ENCODE measurements at regions not wholly inside any gene's neighbourhood (a gene's known extent, or its start where the extent isn't known, plus 50 kb on each side); places are given as distances from the start of the nearest gene placed in this dataset.

- no peaks in the 10 kb centered on the region for H3K27me3 ChIP-seq (ENCODE audit: control insufficient read depth in 2 of 2, insufficient read depth in 1 of 2, low read length in 1 of 2)
- no peaks in the 10 kb centered on the region for H3K9me3 ChIP-seq (ENCODE audit: control insufficient read depth in 2 of 2, insufficient read depth in 1 of 2, low read length in 1 of 2)
- H3K4me3 ChIP-seq (ENCODE audit: low read length in 2 of 2), result no peak overlapping the region
- H3K27ac ChIP-seq (ENCODE audit: low read depth in 1 of 2, low read length in 1 of 2), result no peak overlapping the region
- H3K4me1 ChIP-seq (ENCODE audit: control insufficient read depth in 2 of 2, insufficient read depth in 2 of 2, low read length in 2 of 2), result no peaks in the 10 kb centered on the region
- no peaks in the 10 kb centered on the region for H3K36me3 ChIP-seq (ENCODE audit: control insufficient read depth in 2 of 2, insufficient read depth in 2 of 2, low read length in 1 of 2)
- WGBS, result 87% methylated on average over 1 of the region's 1 CpG
- DNase-seq (ENCODE audit: low read depth in 6 of 9, low spot score in 9 of 9), result no peak
Measured at GRCh38 chr5:121762426-121762825, 89.3 kb upstream of the FTMT start.

- WGBS, result 92% methylated on average over 2 of the region's 2 CpGs
- Histone ChIP-seq H3K27me3 (ENCODE audit: control insufficient read depth in 2 of 2, insufficient read depth in 1 of 2, low read length in 1 of 2) (no peaks in the 10 kb centered on the region), H3K4me3 (ENCODE audit: low read length in 2 of 2) (no peak overlapping the region), H3K9me3 (ENCODE audit: control insufficient read depth in 2 of 2, insufficient read depth in 1 of 2, low read length in 1 of 2) (no peaks in the 10 kb centered on the region), H3K36me3 (ENCODE audit: control insufficient read depth in 2 of 2, insufficient read depth in 2 of 2, low read length in 1 of 2) (no peaks in the 10 kb centered on the region), H3K27ac (ENCODE audit: low read depth in 1 of 2, low read length in 1 of 2) (no peak overlapping the region), H3K4me1 (ENCODE audit: control insufficient read depth in 2 of 2, insufficient read depth in 2 of 2, low read length in 2 of 2) (no peaks in the 10 kb centered on the region)
- no peak for DNase-seq (ENCODE audit: low read depth in 6 of 9, low spot score in 9 of 9)
Measured at GRCh38 chr5:121763665-121764064, 88.0 kb upstream of the FTMT start.

- H3K36me3 ChIP-seq (ENCODE audit: control insufficient read depth in 2 of 2, insufficient read depth in 2 of 2, low read length in 1 of 2), result no peaks in the 10 kb centered on the region
- DNase-seq (ENCODE audit: low read depth in 6 of 9, low spot score in 9 of 9), result no peak
- H3K27me3 ChIP-seq (ENCODE audit: control insufficient read depth in 2 of 2, insufficient read depth in 1 of 2, low read length in 1 of 2), result no peaks in the 10 kb centered on the region
- WGBS, result 94% methylated on average over 1 of the region's 1 CpG
- H3K4me3 ChIP-seq (ENCODE audit: low read length in 2 of 2), result no peak overlapping the region
- H3K4me1 ChIP-seq (ENCODE audit: control insufficient read depth in 2 of 2, insufficient read depth in 2 of 2, low read length in 2 of 2), result no peaks in the 10 kb centered on the region
- no peaks in the 10 kb centered on the region for H3K9me3 ChIP-seq (ENCODE audit: control insufficient read depth in 2 of 2, insufficient read depth in 1 of 2, low read length in 1 of 2)
- H3K27ac ChIP-seq (ENCODE audit: low read depth in 1 of 2, low read length in 1 of 2), result no peak overlapping the region
Measured at GRCh38 chr5:121780406-121780805, 71.3 kb upstream of the FTMT start.

GRCh38 chr5:121783700-121784099 is 68.0 kb upstream of the FTMT start:
- no peak overlapping the region for H3K27ac ChIP-seq (ENCODE audit: low read depth in 1 of 2, low read length in 1 of 2)
- DNase-seq (ENCODE audit: low read depth in 6 of 9, low spot score in 9 of 9), result no peak
- H3K4me3 ChIP-seq (ENCODE audit: low read length in 2 of 2), result no peak overlapping the region
- no peaks in the 10 kb centered on the region for H3K4me1 ChIP-seq (ENCODE audit: control insufficient read depth in 2 of 2, insufficient read depth in 2 of 2, low read length in 2 of 2)
- H3K27me3 ChIP-seq (ENCODE audit: control insufficient read depth in 2 of 2, insufficient read depth in 1 of 2, low read length in 1 of 2), result no peaks in the 10 kb centered on the region
- no peaks in the 10 kb centered on the region for H3K9me3 ChIP-seq (ENCODE audit: control insufficient read depth in 2 of 2, insufficient read depth in 1 of 2, low read length in 1 of 2)
- H3K36me3 ChIP-seq (ENCODE audit: control insufficient read depth in 2 of 2, insufficient read depth in 2 of 2, low read length in 1 of 2), result no peaks in the 10 kb centered on the region
- WGBS, result 94% methylated on average over 3 of the region's 3 CpGs

GRCh38 chr5:121793791-121794190 is 57.9 kb upstream of the FTMT start:
- Histone ChIP-seq H3K4me3 (ENCODE audit: low read length in 2 of 2) (no peak overlapping the region), H3K27ac (ENCODE audit: low read depth in 1 of 2, low read length in 1 of 2) (no peak overlapping the region), H3K27me3 (ENCODE audit: control insufficient read depth in 2 of 2, insufficient read depth in 1 of 2, low read length in 1 of 2) (no peaks in the 10 kb centered on the region), H3K36me3 (ENCODE audit: control insufficient read depth in 2 of 2, insufficient read depth in 2 of 2, low read length in 1 of 2) (no peaks in the 10 kb centered on the region), H3K4me1 (ENCODE audit: control insufficient read depth in 2 of 2, insufficient read depth in 2 of 2, low read length in 2 of 2) (no peaks in the 10 kb centered on the region), H3K9me3 (ENCODE audit: control insufficient read depth in 2 of 2, insufficient read depth in 1 of 2, low read length in 1 of 2) (no peaks in the 10 kb centered on the region)
- no peak for DNase-seq (ENCODE audit: low read depth in 6 of 9, low spot score in 9 of 9)

DNA sequence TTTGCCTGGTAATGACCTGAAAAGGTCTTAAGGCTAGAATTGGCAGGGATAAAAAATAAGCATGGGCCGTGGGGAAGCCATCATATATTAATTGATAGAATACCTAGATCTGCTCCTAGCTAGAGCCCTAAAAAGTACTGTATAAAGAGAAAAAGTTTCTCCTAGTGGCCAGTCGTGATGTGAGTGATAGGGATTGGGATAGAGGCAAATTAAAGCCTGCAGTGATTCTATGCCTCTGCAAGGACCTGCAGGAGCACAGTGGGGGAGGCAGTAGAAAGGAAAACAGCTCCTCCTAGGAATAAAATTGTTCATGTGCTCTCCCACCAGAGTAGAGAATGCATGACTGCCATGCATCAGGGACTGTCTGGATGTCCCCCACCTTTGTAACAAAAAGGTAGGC is 56.2 kb upstream of the FTMT start:
- Histone ChIP-seq H3K36me3 (ENCODE audit: control insufficient read depth in 2 of 2, insufficient read depth in 2 of 2, low read length in 1 of 2) (no peaks in the 10 kb centered on the region), H3K27ac (ENCODE audit: low read depth in 1 of 2, low read length in 1 of 2) (no peak overlapping the region), H3K9me3 (ENCODE audit: control insufficient read depth in 2 of 2, insufficient read depth in 1 of 2, low read length in 1 of 2) (no peaks in the 10 kb centered on the region), H3K4me1 (ENCODE audit: control insufficient read depth in 2 of 2, insufficient read depth in 2 of 2, low read length in 2 of 2) (no peaks in the 10 kb centered on the region), H3K4me3 (ENCODE audit: low read length in 2 of 2) (no peak overlapping the region), H3K27me3 (ENCODE audit: control insufficient read depth in 2 of 2, insufficient read depth in 1 of 2, low read length in 1 of 2) (no peaks in the 10 kb centered on the region)
- WGBS, result 89% methylated on average over 2 of the region's 2 CpGs
- no peak for DNase-seq (ENCODE audit: low read depth in 6 of 9, low spot score in 9 of 9)

DNA sequence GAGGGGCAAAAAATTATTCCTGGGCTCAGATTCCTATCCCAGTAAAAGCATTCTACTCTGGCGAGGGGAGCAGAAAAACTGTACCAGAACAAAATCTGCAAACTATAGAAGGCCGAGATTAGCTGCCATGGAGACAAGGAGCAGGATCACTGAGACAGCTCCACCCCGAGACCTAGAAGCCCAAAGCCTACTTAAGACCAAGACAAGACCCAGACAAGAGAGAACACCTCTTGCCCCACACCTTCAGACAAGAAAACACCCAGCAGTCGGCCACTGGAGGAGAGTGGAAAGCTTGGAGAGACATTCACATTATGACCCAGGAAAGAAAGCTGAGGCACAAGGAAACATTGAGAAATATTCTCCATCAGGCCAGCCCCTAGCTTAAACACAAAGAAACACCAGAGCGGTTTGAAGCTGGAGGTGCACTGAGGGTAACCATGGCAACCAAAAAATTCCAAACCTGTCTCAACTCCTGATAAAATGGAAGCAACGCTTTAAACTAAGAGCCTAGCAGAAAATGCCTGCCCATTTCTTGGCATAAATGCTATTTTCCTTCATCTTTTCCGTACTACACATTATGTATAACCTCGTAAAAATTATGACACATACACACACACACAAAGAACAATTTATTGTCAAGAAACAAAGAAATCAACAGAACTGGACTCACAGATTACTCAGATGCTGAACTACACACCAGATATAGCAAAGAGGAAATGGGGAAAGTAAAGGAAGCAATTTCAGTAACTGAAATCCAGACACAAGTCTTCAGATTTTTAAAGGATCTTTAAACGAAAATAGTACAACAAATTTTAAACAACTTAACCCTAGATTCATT is 53.8 kb upstream of the FTMT start:
- 75% methylated on average over 9 of the region's 9 CpGs for WGBS
- no peak overlapping the region for H3K27ac ChIP-seq (ENCODE audit: low read depth in 1 of 2, low read length in 1 of 2)
- H3K36me3 ChIP-seq (ENCODE audit: control insufficient read depth in 2 of 2, insufficient read depth in 2 of 2, low read length in 1 of 2), result no peaks in the 10 kb centered on the region
- DNase-seq (ENCODE audit: low read depth in 6 of 9, low spot score in 9 of 9), result no peak
- H3K4me1 ChIP-seq (ENCODE audit: control insufficient read depth in 2 of 2, insufficient read depth in 2 of 2, low read length in 2 of 2), result no peaks in the 10 kb centered on the region
- no peaks in the 10 kb centered on the region for H3K27me3 ChIP-seq (ENCODE audit: control insufficient read depth in 2 of 2, insufficient read depth in 1 of 2, low read length in 1 of 2)
- no peak overlapping the region for H3K4me3 ChIP-seq (ENCODE audit: low read length in 2 of 2)
- H3K9me3 ChIP-seq (ENCODE audit: control insufficient read depth in 2 of 2, insufficient read depth in 1 of 2, low read length in 1 of 2), result no peaks in the 10 kb centered on the region

Data from thymus (tissue), 11 donors.